ENCODE measurements at regions not wholly inside any gene's neighbourhood (a gene's known extent, or its start where the extent isn't known, plus 50 kb on each side); places are given as distances from the start of the nearest gene placed in this dataset.

- 57% methylated on average over 4 of the region's 4 CpGs for WGBS
- Histone ChIP-seq H3K9me3 (ENCODE audit: control insufficient read depth, low read length) (no peaks in the 10 kb centered on the region), H3K27me3 (ENCODE audit: control insufficient read depth, insufficient read depth) (no peaks in the 10 kb centered on the region), H3K4me1 (ENCODE audit: control insufficient read depth, insufficient read depth, low read length) (peaks cover 9% of the 10 kb centered on the region), H3K4me3 (ENCODE audit: low read length) (no peak overlapping the region), H3K27ac (ENCODE audit: low read length) (peak overlapping the region; percentile 61)
- intact Hi-C loops (cut with DNase I) = no loop called here
- DNase-seq (peak in 1 of 3 donors; percentile 58), ATAC-seq (peak; percentile 52 to 68)
Measured at GRCh38 chr1:234750922-234751627, 141.1 kb upstream of the IRF2BP2 start.

DNA sequence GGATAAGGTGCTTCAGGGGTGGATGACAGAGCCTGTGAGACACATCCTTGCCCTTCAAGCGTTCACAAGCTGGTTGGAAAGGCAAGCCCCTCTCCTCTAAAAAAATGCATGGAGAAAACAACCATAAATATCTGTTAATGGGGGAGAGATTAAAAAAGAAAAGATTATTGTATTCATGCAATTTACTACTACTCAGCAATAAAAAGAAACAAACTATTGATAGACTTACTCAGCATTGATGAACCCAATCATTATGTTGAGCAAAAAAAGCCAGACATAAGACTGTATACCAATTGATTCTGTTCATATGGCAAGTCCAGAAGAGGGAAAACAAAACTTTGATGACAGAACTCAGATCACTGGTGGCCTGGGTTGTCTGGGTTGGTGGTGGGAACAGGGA, 138.7 kb upstream of the IRF2BP2 start:
- no peak for DNase-seq
- ATAC-seq = no peak
- Histone ChIP-seq H3K4me3 (ENCODE audit: low read length) (no peak overlapping the region), H3K4me1 (ENCODE audit: control insufficient read depth, insufficient read depth, low read length) (peaks cover 11% of the 10 kb centered on the region), H3K9me3 (ENCODE audit: control insufficient read depth, low read length) (no peaks in the 10 kb centered on the region), H3K27ac (ENCODE audit: low read length) (no peak overlapping the region), H3K27me3 (ENCODE audit: control insufficient read depth, insufficient read depth) (no peaks in the 10 kb centered on the region)
- WGBS = 98% methylated on average over 1 of the region's 1 CpG
- intact Hi-C loops (cut with DNase I) = no loop called here

DNA sequence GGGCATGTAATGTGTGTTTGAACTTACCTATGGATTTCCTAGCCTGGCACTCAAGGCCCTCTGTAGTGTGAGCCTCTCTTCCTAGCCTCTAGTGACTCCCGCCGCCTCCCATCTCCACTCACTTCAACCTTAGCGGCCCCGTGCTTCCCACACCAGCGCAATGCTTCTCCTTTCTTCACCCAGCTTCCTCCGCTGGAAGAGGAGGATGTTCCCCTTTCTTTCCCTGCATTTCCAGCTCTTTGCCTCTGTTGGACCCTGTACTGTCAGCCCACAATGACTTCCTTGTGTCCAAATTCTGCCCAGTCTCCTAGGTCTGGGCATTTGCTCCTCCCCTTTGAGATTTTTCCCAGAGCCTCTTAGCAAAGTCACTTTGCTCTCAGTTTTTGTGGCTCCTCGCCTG, 138.1 kb upstream of the IRF2BP2 start:
- H3K27me3 ChIP-seq (ENCODE audit: control insufficient read depth, insufficient read depth) = no peaks in the 10 kb centered on the region
- H3K4me1 ChIP-seq (ENCODE audit: control insufficient read depth, insufficient read depth, low read length) = peaks cover 11% of the 10 kb centered on the region
- no peaks in the 10 kb centered on the region for H3K9me3 ChIP-seq (ENCODE audit: control insufficient read depth, low read length)
- intact Hi-C loops (cut with DNase I) = no loop called here
- no peak overlapping the region for H3K27ac ChIP-seq (ENCODE audit: low read length)
- DNase-seq (no peak), ATAC-seq (no peak)
- no peak overlapping the region for H3K4me3 ChIP-seq (ENCODE audit: low read length)
- WGBS = 92% methylated on average over 7 of the region's 7 CpGs

- WGBS = 72% methylated on average over 9 of the region's 9 CpGs
- H3K9me3 ChIP-seq (ENCODE audit: control insufficient read depth, low read length) = no peaks in the 10 kb centered on the region
- H3K4me3 ChIP-seq (ENCODE audit: low read length) = no peak overlapping the region
- intact Hi-C loops (cut with DNase I) = no loop called here
- H3K27ac ChIP-seq (ENCODE audit: low read length) = no peak overlapping the region
- peak in 1 of 3 donors; percentile 59 for DNase-seq
- no peak for ATAC-seq
- peaks cover 10% of the 10 kb centered on the region for H3K4me1 ChIP-seq (ENCODE audit: control insufficient read depth, insufficient read depth, low read length)
- no peaks in the 10 kb centered on the region for H3K27me3 ChIP-seq (ENCODE audit: control insufficient read depth, insufficient read depth)
Measured at GRCh38 chr1:234746798-234747196, 136.8 kb upstream of the IRF2BP2 start.

- ATAC-seq (no peak), DNase-seq (no peak)
- H3K27ac ChIP-seq (ENCODE audit: low read length) = no peak overlapping the region
- no peaks in the 10 kb centered on the region for H3K27me3 ChIP-seq (ENCODE audit: control insufficient read depth, insufficient read depth)
- peaks cover 4% of the 10 kb centered on the region for H3K4me1 ChIP-seq (ENCODE audit: control insufficient read depth, insufficient read depth, low read length)
- H3K4me3 ChIP-seq (ENCODE audit: low read length) = no peak overlapping the region
- intact Hi-C loops (cut with DNase I) = no loop called here
- 77% methylated on average over 15 of the region's 15 CpGs for WGBS
- H3K9me3 ChIP-seq (ENCODE audit: control insufficient read depth, low read length) = no peaks in the 10 kb centered on the region
Measured at GRCh38 chr1:234745844-234746797, 136.1 kb upstream of the IRF2BP2 start.

GRCh38 chr1:234745276-234745675, 135.3 kb upstream of the IRF2BP2 start:
- H3K27ac ChIP-seq (ENCODE audit: low read length) = no peak overlapping the region
- DNase-seq (no peak), ATAC-seq (no peak)
- WGBS = 97% methylated on average over 11 of the region's 11 CpGs
- intact Hi-C loops (cut with DNase I) = no loop called here
- H3K4me1 ChIP-seq (ENCODE audit: control insufficient read depth, insufficient read depth, low read length) = peaks cover 4% of the 10 kb centered on the region
- no peaks in the 10 kb centered on the region for H3K9me3 ChIP-seq (ENCODE audit: control insufficient read depth, low read length)
- H3K27me3 ChIP-seq (ENCODE audit: control insufficient read depth, insufficient read depth) = no peaks in the 10 kb centered on the region
- no peak overlapping the region for H3K4me3 ChIP-seq (ENCODE audit: low read length)

- intact Hi-C loops (cut with DNase I) = no loop called here
- ATAC-seq = peak; percentile 79 to 94
- WGBS = 27% methylated on average over 18 of the region's 18 CpGs
- Histone ChIP-seq H3K4me3 (ENCODE audit: low read length) (no peak overlapping the region), H3K27ac (ENCODE audit: low read length) (peak overlapping the region; percentile 40), H3K4me1 (ENCODE audit: control insufficient read depth, insufficient read depth, low read length) (peaks cover 4% of the 10 kb centered on the region), H3K9me3 (ENCODE audit: control insufficient read depth, low read length) (no peaks in the 10 kb centered on the region), H3K27me3 (ENCODE audit: control insufficient read depth, insufficient read depth) (no peaks in the 10 kb centered on the region)
- DNase-seq = peak in 2 of 3 donors; percentile 48 to 71
Measured at GRCh38 chr1:234743791-234744611, 134.0 kb upstream of the IRF2BP2 start.

- DNase-seq (no peak), ATAC-seq (no peak)
- Histone ChIP-seq H3K27me3 (ENCODE audit: control insufficient read depth, insufficient read depth) (no peaks in the 10 kb centered on the region), H3K27ac (ENCODE audit: low read length) (no peak overlapping the region), H3K4me1 (ENCODE audit: control insufficient read depth, insufficient read depth, low read length) (peaks cover 4% of the 10 kb centered on the region), H3K9me3 (ENCODE audit: control insufficient read depth, low read length) (no peaks in the 10 kb centered on the region), H3K4me3 (ENCODE audit: low read length) (no peak overlapping the region)
- intact Hi-C loops (cut with DNase I) = no loop called here
- 72% methylated on average over 10 of the region's 10 CpGs for WGBS
Measured at GRCh38 chr1:234742622-234743021, 132.6 kb upstream of the IRF2BP2 start.

DNA sequence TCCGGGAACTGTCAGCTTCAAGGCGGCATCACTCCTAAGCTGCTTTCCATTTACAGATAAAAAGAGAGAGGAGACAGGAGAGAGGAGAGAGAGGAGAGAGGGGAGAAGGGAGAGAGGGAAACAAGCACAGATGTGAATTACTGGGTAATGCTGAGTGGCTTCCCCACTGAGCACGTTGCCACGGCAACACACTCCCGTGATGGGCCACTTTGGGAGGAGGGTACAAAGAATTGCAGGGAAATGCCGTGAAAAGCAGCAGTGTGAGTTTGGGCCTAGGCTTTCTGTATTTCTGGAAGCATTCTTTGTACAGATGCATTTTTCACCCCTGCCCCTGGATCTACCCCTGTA, 128.0 kb upstream of the IRF2BP2 start:
- Histone ChIP-seq H3K4me1 (ENCODE audit: control insufficient read depth, insufficient read depth, low read length) (no peaks in the 10 kb centered on the region), H3K27me3 (ENCODE audit: control insufficient read depth, insufficient read depth) (no peaks in the 10 kb centered on the region), H3K4me3 (ENCODE audit: low read length) (no peak overlapping the region), H3K9me3 (ENCODE audit: control insufficient read depth, low read length) (no peaks in the 10 kb centered on the region), H3K27ac (ENCODE audit: low read length) (no peak overlapping the region)
- intact Hi-C loops (cut with DNase I) = no loop called here
- ATAC-seq (no peak), DNase-seq (no peak)
- 69% methylated on average over 6 of the region's 6 CpGs for WGBS

DNA sequence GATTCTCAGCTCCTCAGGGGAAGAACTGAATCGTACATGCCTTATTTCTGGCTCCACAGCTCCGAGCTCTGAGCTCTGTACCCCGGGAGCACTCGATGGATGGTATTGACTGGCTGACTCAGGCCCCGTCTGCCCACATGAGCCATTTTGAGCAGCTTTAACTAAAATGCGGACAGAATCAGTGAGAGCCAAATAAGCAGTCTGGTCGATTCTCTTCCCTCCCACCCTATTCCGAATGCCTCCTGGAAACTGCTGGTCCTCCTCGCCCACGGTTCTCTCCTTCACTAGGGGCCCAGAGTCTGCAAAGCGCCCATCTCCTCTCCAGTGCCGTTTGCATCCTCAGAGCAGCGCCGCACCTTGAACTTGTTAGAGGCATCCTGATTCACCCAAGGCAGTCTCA, 125.9 kb upstream of the IRF2BP2 start:
- H3K27me3 ChIP-seq (ENCODE audit: control insufficient read depth, insufficient read depth) = no peaks in the 10 kb centered on the region
- no peaks in the 10 kb centered on the region for H3K4me1 ChIP-seq (ENCODE audit: control insufficient read depth, insufficient read depth, low read length)
- DNase-seq (no peak), ATAC-seq (no peak)
- H3K9me3 ChIP-seq (ENCODE audit: control insufficient read depth, low read length) = no peaks in the 10 kb centered on the region
- H3K27ac ChIP-seq (ENCODE audit: low read length) = no peak overlapping the region
- WGBS = 94% methylated on average over 14 of the region's 14 CpGs
- no peak overlapping the region for H3K4me3 ChIP-seq (ENCODE audit: low read length)
- intact Hi-C loops (cut with DNase I) = no loop called here

DNA sequence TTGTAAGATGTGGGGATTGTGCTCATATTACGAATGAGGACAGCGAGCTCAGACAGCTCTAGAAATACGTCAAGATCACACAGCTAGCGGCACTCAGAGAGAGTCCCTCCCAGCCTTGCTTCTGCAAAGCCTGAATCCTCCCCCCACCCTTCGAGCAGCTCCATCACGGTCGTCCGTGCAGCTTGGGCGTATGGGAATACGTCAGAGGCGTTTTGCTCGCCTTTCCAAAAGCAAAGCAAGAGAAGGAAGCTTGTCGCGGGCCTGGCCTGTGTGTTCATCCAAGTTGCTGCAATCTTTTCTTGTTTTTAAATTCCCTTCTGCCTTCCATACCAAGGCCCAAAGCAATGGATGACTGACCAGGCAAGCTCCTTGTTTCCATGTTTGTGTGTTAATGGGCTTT, 125.5 kb upstream of the IRF2BP2 start:
- Histone ChIP-seq H3K27me3 (ENCODE audit: control insufficient read depth, insufficient read depth) (no peaks in the 10 kb centered on the region), H3K27ac (ENCODE audit: low read length) (no peak overlapping the region), H3K4me1 (ENCODE audit: control insufficient read depth, insufficient read depth, low read length) (peaks cover 2% of the 10 kb centered on the region), H3K9me3 (ENCODE audit: control insufficient read depth, low read length) (no peaks in the 10 kb centered on the region), H3K4me3 (ENCODE audit: low read length) (no peak overlapping the region)
- intact Hi-C loops (cut with DNase I) = no loop called here
- 93% methylated on average over 14 of the region's 14 CpGs for WGBS
- ATAC-seq (no peak), DNase-seq (no peak)

All from right cardiac atrium (tissue), 5 donors.